ENCODE measurements at regions not wholly inside any gene's neighbourhood (a gene's known extent, or its start where the extent isn't known, plus 50 kb on each side); places are given as distances from the start of the nearest gene placed in this dataset.

- Histone ChIP-seq H3K27me3 (ENCODE audit: control insufficient read depth in 5 of 5, insufficient read depth in 4 of 5, low read length in 5 of 5) (no peaks in the 10 kb centered on the region), H3K4me3 (ENCODE audit: low read depth in 1 of 5, low read length in 5 of 5) (no peak overlapping the region), H3K9me3 (ENCODE audit: control insufficient read depth in 5 of 5, low read length in 5 of 5) (no peaks in the 10 kb centered on the region), H3K9ac (ENCODE audit: low read length in 5 of 5) (no peak overlapping the region), H3K27ac (ENCODE audit: low read depth, low read length) (no peak overlapping the region), H3K4me1 (ENCODE audit: control insufficient read depth in 5 of 5, insufficient read depth in 5 of 5, low read length in 5 of 5) (peaks cover 0 to 19% (median 11%) of the 10 kb centered on the region in 5 donors), H3K36me3 (ENCODE audit: control insufficient read depth in 5 of 5, insufficient read depth in 5 of 5, low read length in 5 of 5) (no peaks in the 10 kb centered on the region)
Observed at GRCh38 chr2:21250673-21251072, 126.9 kb downstream of the TDRD15 start.

- no peak overlapping the region for H3K9ac ChIP-seq (ENCODE audit: low read length in 5 of 5)
- H3K4me1 ChIP-seq (ENCODE audit: control insufficient read depth in 5 of 5, insufficient read depth in 5 of 5, low read length in 5 of 5), result peaks cover 0 to 26% (median 13%) of the 10 kb centered on the region in 5 donors
- H3K27me3 ChIP-seq (ENCODE audit: control insufficient read depth in 5 of 5, insufficient read depth in 4 of 5, low read length in 5 of 5), result no peaks in the 10 kb centered on the region
- no peaks in the 10 kb centered on the region for H3K36me3 ChIP-seq (ENCODE audit: control insufficient read depth in 5 of 5, insufficient read depth in 5 of 5, low read length in 5 of 5)
- H3K27ac ChIP-seq (ENCODE audit: low read depth, low read length), result no peak overlapping the region
- no peak overlapping the region for H3K4me3 ChIP-seq (ENCODE audit: low read depth in 1 of 5, low read length in 5 of 5)
- H3K9me3 ChIP-seq (ENCODE audit: control insufficient read depth in 5 of 5, low read length in 5 of 5), result no peaks in the 10 kb centered on the region
Observed at GRCh38 chr2:21251216-21251980, 127.6 kb downstream of the TDRD15 start.

- H3K27me3 ChIP-seq (ENCODE audit: control insufficient read depth in 5 of 5, insufficient read depth in 4 of 5, low read length in 5 of 5), result no peaks in the 10 kb centered on the region
- H3K4me1 ChIP-seq (ENCODE audit: control insufficient read depth in 5 of 5, insufficient read depth in 5 of 5, low read length in 5 of 5), result peaks cover 0 to 32% (median 13%) of the 10 kb centered on the region in 5 donors
- H3K27ac ChIP-seq (ENCODE audit: low read depth, low read length), result no peak overlapping the region
- H3K4me3 ChIP-seq (ENCODE audit: low read depth in 1 of 5, low read length in 5 of 5), result no peak overlapping the region
- no peak overlapping the region for H3K9ac ChIP-seq (ENCODE audit: low read length in 5 of 5)
- no peaks in the 10 kb centered on the region for H3K36me3 ChIP-seq (ENCODE audit: control insufficient read depth in 5 of 5, insufficient read depth in 5 of 5, low read length in 5 of 5)
- H3K9me3 ChIP-seq (ENCODE audit: control insufficient read depth in 5 of 5, low read length in 5 of 5), result no peaks in the 10 kb centered on the region
Observed at GRCh38 chr2:21253311-21254027, 129.7 kb downstream of the TDRD15 start.

- H3K4me1 ChIP-seq (ENCODE audit: control insufficient read depth in 5 of 5, insufficient read depth in 5 of 5, low read length in 5 of 5), result peaks cover 0 to 32% (median 13%) of the 10 kb centered on the region in 5 donors
- no peak overlapping the region for H3K9ac ChIP-seq (ENCODE audit: low read length in 5 of 5)
- H3K27ac ChIP-seq (ENCODE audit: low read depth, low read length), result no peak overlapping the region
Observed at GRCh38 chr2:21254170-21254965, 130.6 kb downstream of the TDRD15 start.

GRCh38 chr2:21256006-21256405 is 132.2 kb downstream of the TDRD15 start:
- no peak overlapping the region for H3K4me3 ChIP-seq (ENCODE audit: low read depth in 1 of 5, low read length in 5 of 5)
- peaks cover 0 to 32% (median 13%) of the 10 kb centered on the region in 5 donors for H3K4me1 ChIP-seq (ENCODE audit: control insufficient read depth in 5 of 5, insufficient read depth in 5 of 5, low read length in 5 of 5)
- H3K9me3 ChIP-seq (ENCODE audit: control insufficient read depth in 5 of 5, low read length in 5 of 5), result no peaks in the 10 kb centered on the region
- no peaks in the 10 kb centered on the region for H3K36me3 ChIP-seq (ENCODE audit: control insufficient read depth in 5 of 5, insufficient read depth in 5 of 5, low read length in 5 of 5)
- H3K9ac ChIP-seq (ENCODE audit: low read length in 5 of 5), result no peak overlapping the region
- H3K27ac ChIP-seq (ENCODE audit: low read depth, low read length), result no peak overlapping the region
- H3K27me3 ChIP-seq (ENCODE audit: control insufficient read depth in 5 of 5, insufficient read depth in 4 of 5, low read length in 5 of 5), result no peaks in the 10 kb centered on the region

More at GRCh38 chr2:21254170-21254965, 130.6 kb downstream of the TDRD15 start:
- Histone ChIP-seq H3K9me3 (ENCODE audit: control insufficient read depth in 5 of 5, low read length in 5 of 5) (no peaks in the 10 kb centered on the region), H3K27me3 (ENCODE audit: control insufficient read depth in 5 of 5, insufficient read depth in 4 of 5, low read length in 5 of 5) (no peaks in the 10 kb centered on the region), H3K4me3 (ENCODE audit: low read depth in 1 of 5, low read length in 5 of 5) (no peak overlapping the region), H3K36me3 (ENCODE audit: control insufficient read depth in 5 of 5, insufficient read depth in 5 of 5, low read length in 5 of 5) (no peaks in the 10 kb centered on the region)

GRCh38 chr2:21257621-21258020 is 133.9 kb downstream of the TDRD15 start:
- H3K4me3 ChIP-seq (ENCODE audit: low read depth in 1 of 5, low read length in 5 of 5), result no peak overlapping the region

GRCh38 chr2:21258082-21258481 is 134.3 kb downstream of the TDRD15 start:
- Histone ChIP-seq H3K4me3 (ENCODE audit: low read depth in 1 of 5, low read length in 5 of 5) (no peak overlapping the region), H3K9me3 (ENCODE audit: control insufficient read depth in 5 of 5, low read length in 5 of 5) (no peaks in the 10 kb centered on the region), H3K9ac (ENCODE audit: low read length in 5 of 5) (no peak overlapping the region), H3K4me1 (ENCODE audit: control insufficient read depth in 5 of 5, insufficient read depth in 5 of 5, low read length in 5 of 5) (peaks cover 0 to 22% (median 9%) of the 10 kb centered on the region in 5 donors), H3K27ac (ENCODE audit: low read depth, low read length) (no peak overlapping the region), H3K27me3 (ENCODE audit: control insufficient read depth in 5 of 5, insufficient read depth in 4 of 5, low read length in 5 of 5) (no peaks in the 10 kb centered on the region), H3K36me3 (ENCODE audit: control insufficient read depth in 5 of 5, insufficient read depth in 5 of 5, low read length in 5 of 5) (no peaks in the 10 kb centered on the region)

More at GRCh38 chr2:21257621-21258020, 133.9 kb downstream of the TDRD15 start:
- H3K36me3 ChIP-seq (ENCODE audit: control insufficient read depth in 5 of 5, insufficient read depth in 5 of 5, low read length in 5 of 5), result no peaks in the 10 kb centered on the region
- no peak overlapping the region for H3K27ac ChIP-seq (ENCODE audit: low read depth, low read length)
- H3K9me3 ChIP-seq (ENCODE audit: control insufficient read depth in 5 of 5, low read length in 5 of 5), result no peaks in the 10 kb centered on the region
- H3K4me1 ChIP-seq (ENCODE audit: control insufficient read depth in 5 of 5, insufficient read depth in 5 of 5, low read length in 5 of 5), result peaks cover 0 to 22% (median 9%) of the 10 kb centered on the region in 5 donors
- no peak overlapping the region for H3K9ac ChIP-seq (ENCODE audit: low read length in 5 of 5)
- no peaks in the 10 kb centered on the region for H3K27me3 ChIP-seq (ENCODE audit: control insufficient read depth in 5 of 5, insufficient read depth in 4 of 5, low read length in 5 of 5)

GRCh38 chr2:21260311-21260710 is 136.5 kb downstream of the TDRD15 start:
- H3K4me1 ChIP-seq (ENCODE audit: control insufficient read depth in 5 of 5, insufficient read depth in 5 of 5, low read length in 5 of 5), result peaks cover 0 to 18% (median 6%) of the 10 kb centered on the region in 5 donors

GRCh38 chr2:21261591-21261990 is 137.8 kb downstream of the TDRD15 start:
- H3K27ac ChIP-seq (ENCODE audit: low read depth, low read length), result no peak overlapping the region
- no peak overlapping the region for H3K4me3 ChIP-seq (ENCODE audit: low read depth in 1 of 5, low read length in 5 of 5)
- H3K27me3 ChIP-seq (ENCODE audit: control insufficient read depth in 5 of 5, insufficient read depth in 4 of 5, low read length in 5 of 5), result no peaks in the 10 kb centered on the region
- H3K4me1 ChIP-seq (ENCODE audit: control insufficient read depth in 5 of 5, insufficient read depth in 5 of 5, low read length in 5 of 5), result peaks cover 0 to 7% (median 0%) of the 10 kb centered on the region in 5 donors
- H3K9ac ChIP-seq (ENCODE audit: low read length in 5 of 5), result no peak overlapping the region
- no peaks in the 10 kb centered on the region for H3K9me3 ChIP-seq (ENCODE audit: control insufficient read depth in 5 of 5, low read length in 5 of 5)
- no peaks in the 10 kb centered on the region for H3K36me3 ChIP-seq (ENCODE audit: control insufficient read depth in 5 of 5, insufficient read depth in 5 of 5, low read length in 5 of 5)

More at GRCh38 chr2:21260311-21260710, 136.5 kb downstream of the TDRD15 start:
- no peaks in the 10 kb centered on the region for H3K9me3 ChIP-seq (ENCODE audit: control insufficient read depth in 5 of 5, low read length in 5 of 5)
- H3K36me3 ChIP-seq (ENCODE audit: control insufficient read depth in 5 of 5, insufficient read depth in 5 of 5, low read length in 5 of 5), result no peaks in the 10 kb centered on the region
- no peak overlapping the region for H3K9ac ChIP-seq (ENCODE audit: low read length in 5 of 5)
- no peak overlapping the region for H3K4me3 ChIP-seq (ENCODE audit: low read depth in 1 of 5, low read length in 5 of 5)
- no peak overlapping the region for H3K27ac ChIP-seq (ENCODE audit: low read depth, low read length)
- no peaks in the 10 kb centered on the region for H3K27me3 ChIP-seq (ENCODE audit: control insufficient read depth in 5 of 5, insufficient read depth in 4 of 5, low read length in 5 of 5)
